Neural progenitor cell (in vitro differentiated cells): ENCODE measurements at regions not wholly inside any gene's neighbourhood (a gene's known extent, or its start where the extent isn't known, plus 50 kb on each side); places are given as distances from the start of the nearest gene placed in this dataset.

ENCODE experiments used
- EZH2phosphoT487 ChIP-seq: fragments of 200-600 bp; sonication (generic); IDR thresholded peaks from 2 replicates; pipeline ENCODE4 v1.6.1; 2017; ENCODE audit warnings: antibody characterized with exemption
- TF ChIP-seq, protein P1 (sequence below): fragments of 200-600 bp; sonication (generic); IDR thresholded peaks from 2 replicates; pipeline ENCODE4 v1.5.1; 2017; ENCODE audit warnings: antibody characterized with exemption, mild to moderate bottlenecking

- TF ChIP-seq, protein P1, sequence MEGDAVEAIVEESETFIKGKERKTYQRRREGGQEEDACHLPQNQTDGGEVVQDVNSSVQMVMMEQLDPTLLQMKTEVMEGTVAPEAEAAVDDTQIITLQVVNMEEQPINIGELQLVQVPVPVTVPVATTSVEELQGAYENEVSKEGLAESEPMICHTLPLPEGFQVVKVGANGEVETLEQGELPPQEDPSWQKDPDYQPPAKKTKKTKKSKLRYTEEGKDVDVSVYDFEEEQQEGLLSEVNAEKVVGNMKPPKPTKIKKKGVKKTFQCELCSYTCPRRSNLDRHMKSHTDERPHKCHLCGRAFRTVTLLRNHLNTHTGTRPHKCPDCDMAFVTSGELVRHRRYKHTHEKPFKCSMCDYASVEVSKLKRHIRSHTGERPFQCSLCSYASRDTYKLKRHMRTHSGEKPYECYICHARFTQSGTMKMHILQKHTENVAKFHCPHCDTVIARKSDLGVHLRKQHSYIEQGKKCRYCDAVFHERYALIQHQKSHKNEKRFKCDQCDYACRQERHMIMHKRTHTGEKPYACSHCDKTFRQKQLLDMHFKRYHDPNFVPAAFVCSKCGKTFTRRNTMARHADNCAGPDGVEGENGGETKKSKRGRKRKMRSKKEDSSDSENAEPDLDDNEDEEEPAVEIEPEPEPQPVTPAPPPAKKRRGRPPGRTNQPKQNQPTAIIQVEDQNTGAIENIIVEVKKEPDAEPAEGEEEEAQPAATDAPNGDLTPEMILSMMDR, result no peak
- TF ChIP-seq EZH2phosphoT487, result no peak
These were observed 103.8 kb upstream of the RAI2 start for GRCh38 chrX:17964871-17965270.
